PC-3 (cell line): ENCODE measurements at regions not wholly inside any gene's neighbourhood (a gene's known extent, or its start where the extent isn't known, plus 50 kb on each side); places are given as distances from the start of the nearest gene placed in this dataset.

Source experiments
- EZH2 ChIP-seq: fragments of 300-600 bp; sonication (generic); IDR thresholded peaks from one replicate; pipeline ENCODE4 v1.6.1; 2017; ENCODE audit warnings: antibody characterized with exemption, mild to moderate bottlenecking, low read length; ENCODE audit not compliant: unreplicated experiment
- EZH2phosphoT487 ChIP-seq: fragments of 300-600 bp; sonication (generic); IDR thresholded peaks from 2 replicates; pipeline ENCODE4 v1.6.1; 2018; ENCODE audit warnings: mild to moderate bottlenecking, antibody characterized with exemption, low read length, borderline replicate concordance
- TF ChIP-seq, protein P1 (sequence below): fragments of 300-600 bp; sonication (generic); conservative IDR thresholded peaks from 2 replicates; pipeline ENCODE4 v1.5.1; 2017; ENCODE audit warnings: antibody characterized with exemption, low read depth, mild to moderate bottlenecking, low read length

DNA sequence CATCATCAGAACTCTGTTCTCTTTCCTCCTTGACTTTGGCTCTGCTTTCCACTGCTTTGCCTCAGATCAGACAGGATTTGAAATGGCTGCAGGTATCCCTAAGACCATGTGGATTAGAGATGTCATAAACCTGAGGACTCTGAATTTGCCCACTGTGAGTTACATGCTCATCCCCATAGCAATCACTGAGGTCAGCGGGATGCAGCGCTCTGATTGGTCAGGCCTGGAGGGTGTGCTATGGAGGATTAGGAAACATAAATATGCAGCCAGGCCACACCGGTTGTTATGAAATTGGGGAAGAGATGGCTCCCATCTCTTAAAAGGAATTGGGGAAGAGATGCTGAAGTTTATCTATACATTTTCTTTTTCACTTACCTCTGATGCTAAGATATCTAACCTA is 73.7 kb upstream of the DNAJC10 start:
- TF ChIP-seq, protein P1, sequence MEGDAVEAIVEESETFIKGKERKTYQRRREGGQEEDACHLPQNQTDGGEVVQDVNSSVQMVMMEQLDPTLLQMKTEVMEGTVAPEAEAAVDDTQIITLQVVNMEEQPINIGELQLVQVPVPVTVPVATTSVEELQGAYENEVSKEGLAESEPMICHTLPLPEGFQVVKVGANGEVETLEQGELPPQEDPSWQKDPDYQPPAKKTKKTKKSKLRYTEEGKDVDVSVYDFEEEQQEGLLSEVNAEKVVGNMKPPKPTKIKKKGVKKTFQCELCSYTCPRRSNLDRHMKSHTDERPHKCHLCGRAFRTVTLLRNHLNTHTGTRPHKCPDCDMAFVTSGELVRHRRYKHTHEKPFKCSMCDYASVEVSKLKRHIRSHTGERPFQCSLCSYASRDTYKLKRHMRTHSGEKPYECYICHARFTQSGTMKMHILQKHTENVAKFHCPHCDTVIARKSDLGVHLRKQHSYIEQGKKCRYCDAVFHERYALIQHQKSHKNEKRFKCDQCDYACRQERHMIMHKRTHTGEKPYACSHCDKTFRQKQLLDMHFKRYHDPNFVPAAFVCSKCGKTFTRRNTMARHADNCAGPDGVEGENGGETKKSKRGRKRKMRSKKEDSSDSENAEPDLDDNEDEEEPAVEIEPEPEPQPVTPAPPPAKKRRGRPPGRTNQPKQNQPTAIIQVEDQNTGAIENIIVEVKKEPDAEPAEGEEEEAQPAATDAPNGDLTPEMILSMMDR = no peak
- TF ChIP-seq EZH2phosphoT487 (no peak), EZH2 (no peak)
